DMS53 treated with DMSO at 0.1 percent for 48 hours (cell line): ENCODE measurements at regions not wholly inside any gene's neighbourhood (a gene's known extent, or its start where the extent isn't known, plus 50 kb on each side); places are given as distances from the start of the nearest gene placed in this dataset.
A peak's percentile ranks its signal among the peaks of the same experiment; 100 is the strongest.
"Not testable (repeated sequence)": the region's sequence is repeated elsewhere in the genome, so short reads cannot be mapped to it uniquely, and the experiment has no call there.

Experiments
- DNase-seq: peaks from one replicate; lab custom pipeline; 2025; ENCODE audit not compliant: unreplicated experiment; lab: John Stamatoyannopoulos, UW

DNA sequence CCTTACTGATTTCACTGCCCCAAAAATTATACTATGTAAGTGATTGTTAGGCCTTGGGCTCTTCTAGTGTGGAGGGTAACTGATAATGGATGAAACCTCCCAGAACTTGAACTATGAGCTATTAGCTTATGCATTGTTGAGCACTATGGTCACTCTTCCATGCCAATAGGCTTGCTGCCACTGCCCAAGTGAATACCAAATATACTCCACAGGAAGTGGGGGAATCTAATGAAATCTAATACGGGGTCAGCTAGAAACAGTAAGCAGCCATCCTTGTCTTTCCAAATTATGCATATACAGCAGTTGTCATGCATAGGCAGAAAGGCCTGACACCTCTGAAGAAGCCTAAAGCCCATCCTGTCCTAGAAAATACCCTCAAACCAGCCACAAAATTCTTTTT, 198.7 kb upstream of the PTBP2 start:
- no peak for DNase-seq

DNA sequence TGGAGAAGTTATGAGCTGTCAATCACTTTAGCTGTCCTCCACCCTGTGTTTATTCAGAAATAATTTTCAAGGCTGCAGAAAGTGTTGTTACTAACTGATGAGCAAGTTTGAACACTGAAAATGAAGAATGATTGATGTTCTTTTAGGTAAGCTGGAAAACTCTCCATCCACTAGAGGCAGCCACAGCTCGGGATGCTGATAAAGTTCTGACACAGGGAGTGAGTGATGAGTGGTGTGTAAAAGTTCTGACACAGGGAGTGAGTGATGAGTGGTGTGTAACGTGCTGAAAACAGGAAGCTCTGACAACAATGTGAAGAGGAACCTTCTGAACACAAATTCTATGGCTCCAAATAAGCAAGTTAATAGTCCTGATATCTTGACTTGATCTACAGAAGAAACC, 197.5 kb upstream of the PTBP2 start:
- no peak for DNase-seq

DNA sequence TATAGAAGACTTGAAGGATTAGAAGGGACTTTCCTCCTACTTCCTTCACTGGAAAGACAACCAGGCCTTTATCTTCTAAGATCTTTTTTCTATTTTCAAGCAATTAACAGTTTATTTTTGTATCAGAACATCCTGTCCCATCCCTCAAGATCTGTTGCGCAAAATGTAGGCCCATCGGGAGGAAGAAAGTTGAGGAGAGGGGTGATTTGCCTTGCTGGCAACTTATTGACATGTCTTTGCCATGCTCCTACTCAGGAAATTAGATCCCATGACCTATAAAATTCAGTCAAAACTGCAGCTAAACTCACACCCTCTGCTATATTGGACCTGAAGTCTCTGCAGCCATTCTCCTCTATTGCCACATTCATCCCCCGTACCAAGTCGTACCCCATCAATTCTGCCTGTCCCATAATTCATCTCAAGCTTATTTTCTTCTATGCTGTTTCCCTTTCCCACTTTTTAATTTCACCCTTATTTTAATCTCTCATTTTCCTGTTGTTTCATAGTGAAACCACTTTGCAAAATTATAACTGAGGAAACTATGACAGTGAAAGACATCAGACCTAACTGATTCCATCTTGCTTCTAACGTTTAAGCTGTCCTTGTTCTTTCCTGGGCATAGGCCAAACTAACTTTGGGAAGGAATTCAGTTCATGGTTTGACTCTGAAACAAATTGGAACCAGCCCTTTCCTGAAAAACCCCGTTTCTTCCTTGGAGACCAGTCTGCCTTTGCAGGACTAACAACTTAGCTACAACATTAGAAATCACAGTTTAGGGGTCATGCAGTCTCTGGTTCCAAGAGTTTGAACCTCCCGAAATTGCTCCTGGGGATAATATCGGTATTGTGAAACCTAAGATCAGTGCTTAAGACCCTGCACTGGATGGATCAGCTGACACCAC, 195.7 kb upstream of the PTBP2 start:
- DNase-seq, result no peak

DNA sequence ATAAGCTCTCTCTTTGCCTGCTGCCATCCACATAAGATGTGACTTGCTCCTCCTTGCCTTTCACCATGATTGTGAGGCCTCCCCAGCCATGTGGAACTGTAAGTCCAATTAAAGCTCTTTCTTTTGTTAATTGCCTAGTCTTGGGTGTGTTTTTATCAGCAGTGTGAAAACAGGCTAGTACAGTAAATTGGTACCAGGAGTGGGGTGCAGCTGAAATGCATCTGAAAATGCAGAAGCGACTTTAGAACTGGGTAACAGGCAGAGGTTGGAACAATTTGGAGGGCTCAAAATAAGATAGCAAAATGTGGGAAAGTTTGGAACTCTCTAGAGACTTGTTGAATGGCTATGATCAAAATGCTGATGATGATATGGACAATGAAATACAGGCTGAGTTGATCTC, 192.9 kb upstream of the PTBP2 start:
- not testable (repeated sequence) for DNase-seq

DNA sequence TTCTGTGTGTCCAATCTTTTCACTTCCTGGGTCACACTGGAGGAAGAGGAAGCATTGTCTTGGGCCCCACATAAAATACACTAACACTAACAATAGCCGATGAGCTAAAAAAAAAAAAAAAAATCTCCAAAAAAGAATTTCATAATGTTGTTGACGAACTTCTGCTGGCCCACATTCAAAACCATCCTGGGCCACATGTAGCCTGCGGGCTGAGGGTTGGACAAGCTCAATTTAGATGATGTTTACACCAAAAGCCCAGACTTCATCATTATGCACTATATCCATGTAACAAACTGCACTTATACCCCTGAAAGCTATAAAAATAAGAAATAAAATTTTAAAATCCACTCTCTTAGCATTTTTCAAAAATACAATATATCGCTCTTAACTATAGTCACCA, 187.8 kb upstream of the PTBP2 start:
- DNase-seq, result no peak

DNA sequence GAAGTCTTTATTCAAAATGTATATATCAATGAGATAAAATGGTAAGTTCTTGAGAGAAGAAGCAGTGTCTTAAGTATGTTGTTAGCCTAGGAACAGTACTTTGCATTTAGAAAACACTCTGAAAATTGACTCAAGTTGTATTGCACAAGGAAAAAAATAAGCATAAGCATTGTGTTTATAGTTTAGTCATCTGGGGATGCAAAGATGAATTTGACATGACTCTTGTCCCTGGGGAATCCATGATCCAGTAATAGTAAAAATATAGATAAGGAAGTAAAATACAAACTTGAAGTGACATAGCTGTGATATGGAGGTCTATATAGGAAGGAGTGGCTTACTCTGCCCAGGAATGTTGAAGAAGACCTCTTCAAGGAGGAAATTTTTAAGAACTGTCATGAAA, 185.0 kb upstream of the PTBP2 start:
- no peak for DNase-seq

DNA sequence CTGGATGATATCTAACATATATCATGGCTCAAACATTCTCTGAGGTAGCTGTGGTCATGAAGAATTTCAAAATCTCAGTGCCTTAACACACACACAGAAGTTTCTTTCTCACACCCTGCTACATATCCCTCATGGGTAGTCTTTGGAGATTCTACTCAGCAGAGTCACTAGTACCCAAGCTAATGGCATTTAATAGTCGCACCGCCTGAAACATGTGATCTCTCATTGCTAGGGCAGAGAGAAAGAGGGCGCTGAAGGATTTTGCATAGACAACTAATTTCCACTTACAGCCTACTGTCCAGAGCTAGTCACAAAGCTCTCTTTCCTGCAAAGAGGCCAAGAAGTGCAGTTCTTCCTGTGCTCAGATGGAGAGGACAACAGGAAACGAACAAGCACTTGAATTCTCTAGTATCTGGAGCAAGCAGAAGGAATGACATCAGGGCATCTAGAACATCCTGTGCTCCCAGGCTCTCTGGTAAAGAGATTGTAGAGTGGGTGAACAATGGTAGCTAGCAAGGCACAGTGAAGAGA, 183.4 kb upstream of the PTBP2 start:
- peak; percentile 99 for DNase-seq

DNA sequence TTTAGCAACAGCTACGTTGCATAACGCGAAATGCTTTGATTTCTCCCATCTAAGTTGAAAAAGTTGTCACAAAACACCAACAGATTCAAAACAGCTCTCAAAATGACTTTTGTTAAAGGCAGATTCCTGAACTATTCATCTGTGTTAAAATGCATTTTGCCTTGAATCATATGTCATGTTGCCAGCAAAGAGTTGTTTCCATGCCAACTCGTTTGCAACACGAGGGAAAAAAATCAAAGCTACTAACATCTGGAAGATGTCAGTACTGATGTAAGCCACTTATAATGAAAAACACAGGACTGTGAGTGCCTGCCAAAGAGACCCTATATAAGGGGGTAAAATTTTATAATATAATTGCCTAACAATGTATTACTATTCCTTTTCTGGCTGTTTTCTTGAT, 182.7 kb upstream of the PTBP2 start:
- DNase-seq, result no peak

DNA sequence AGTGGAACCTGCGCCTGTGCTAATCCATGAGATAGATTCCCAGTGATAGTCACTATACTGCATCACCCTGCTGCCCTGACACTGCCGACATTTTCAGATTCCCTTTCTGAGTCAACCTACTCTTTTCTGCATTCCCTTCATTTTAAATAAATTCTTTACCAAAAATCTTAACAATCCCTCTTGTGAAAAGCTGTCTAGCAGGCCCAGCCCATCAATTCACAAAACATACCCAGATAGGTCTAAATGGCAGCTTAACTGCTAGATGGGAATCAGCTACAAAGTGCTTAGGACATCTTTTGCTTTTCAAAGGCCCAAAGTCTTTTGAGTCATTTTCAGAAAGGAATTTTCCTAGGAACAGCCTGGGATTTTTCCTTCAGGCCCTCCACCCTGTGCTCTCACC, 180.1 kb upstream of the PTBP2 start:
- no peak for DNase-seq

DNA sequence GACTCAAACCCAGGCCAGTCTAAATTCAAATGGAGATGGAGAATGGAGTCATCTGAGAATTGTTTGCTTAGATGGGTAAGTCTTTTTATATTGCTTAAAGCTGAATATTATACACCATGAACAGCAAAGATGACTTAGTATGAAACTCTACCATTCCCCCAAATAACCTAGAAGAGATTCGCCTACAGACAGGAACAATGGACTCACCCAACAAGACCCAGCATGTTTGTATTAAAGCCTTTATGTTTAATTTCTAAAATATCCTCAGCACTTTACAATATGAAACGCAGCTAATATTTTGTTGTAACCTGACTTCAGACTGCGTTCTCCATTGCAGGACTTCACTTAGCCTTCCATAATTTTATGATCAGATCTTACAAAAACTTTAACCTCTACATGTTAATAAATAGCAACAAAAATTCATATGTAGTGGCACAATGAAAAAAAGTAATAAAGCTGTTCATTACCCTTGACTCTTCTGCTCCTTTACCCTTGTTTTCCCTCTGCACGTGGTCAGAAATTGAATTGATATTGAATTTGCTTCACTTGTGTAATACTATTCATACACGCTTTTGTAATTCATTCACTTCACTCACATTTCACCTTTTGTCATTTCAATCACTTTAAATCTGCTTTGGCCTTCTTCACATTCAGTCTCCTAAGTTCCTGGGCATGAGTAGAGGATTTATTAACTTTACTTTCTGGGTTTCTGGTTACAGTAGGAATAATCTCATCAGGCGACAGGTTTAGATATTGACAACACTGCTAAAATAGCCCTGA, 177.3 kb upstream of the PTBP2 start:
- no peak for DNase-seq

DNA sequence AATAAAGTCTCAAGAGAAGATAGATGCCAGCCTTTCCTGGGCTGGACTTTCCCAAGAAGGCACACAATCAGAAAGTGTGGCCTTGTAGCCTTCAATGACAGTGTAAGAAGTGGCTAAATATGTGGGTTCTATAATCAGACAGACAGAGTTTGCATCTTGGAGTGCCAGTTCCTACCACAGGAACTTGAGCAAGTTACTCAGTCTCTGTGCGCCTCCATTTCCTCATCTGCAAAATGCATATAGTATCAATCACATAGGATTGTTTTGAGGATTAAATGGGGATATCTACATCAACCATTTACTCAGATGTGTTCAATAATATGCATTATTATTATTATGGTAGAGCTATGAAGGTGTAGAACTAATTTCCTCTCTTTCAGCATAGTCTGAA, 176.8 kb upstream of the PTBP2 start:
- DNase-seq, result no peak

DNA sequence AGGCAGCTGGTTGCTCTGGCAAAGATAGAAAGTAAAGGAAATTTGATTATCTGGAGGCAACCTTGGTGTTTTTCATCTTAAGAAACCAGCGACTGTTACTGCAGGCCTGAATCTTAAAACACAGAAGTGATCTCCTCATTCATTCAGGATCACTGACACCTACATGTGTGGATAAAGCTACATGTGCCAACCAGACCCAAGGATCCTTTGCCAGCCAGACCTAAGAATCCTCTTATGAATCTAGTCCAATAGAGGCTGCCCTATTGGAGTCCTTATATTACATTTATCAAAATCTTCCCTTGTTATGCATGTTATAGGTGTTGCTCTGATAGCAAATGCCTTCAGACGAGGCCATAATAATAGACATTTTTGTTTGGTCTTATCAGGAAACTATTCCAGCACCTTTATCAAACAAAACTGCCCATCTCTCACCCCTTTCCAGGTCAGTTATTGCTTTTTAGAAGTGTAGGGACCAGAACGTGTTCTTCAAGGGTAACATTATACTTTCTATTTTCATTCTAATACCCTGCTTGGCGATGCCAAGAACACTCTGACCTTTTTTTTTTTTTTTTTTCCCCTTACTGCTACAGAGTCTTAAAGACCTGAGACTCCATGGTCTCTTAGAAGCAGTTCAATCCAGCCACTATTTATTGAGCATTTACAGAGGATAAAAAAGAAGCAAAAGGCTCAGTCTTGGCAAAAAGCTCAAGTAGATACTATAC, 175.5 kb upstream of the PTBP2 start:
- no peak for DNase-seq

DNA sequence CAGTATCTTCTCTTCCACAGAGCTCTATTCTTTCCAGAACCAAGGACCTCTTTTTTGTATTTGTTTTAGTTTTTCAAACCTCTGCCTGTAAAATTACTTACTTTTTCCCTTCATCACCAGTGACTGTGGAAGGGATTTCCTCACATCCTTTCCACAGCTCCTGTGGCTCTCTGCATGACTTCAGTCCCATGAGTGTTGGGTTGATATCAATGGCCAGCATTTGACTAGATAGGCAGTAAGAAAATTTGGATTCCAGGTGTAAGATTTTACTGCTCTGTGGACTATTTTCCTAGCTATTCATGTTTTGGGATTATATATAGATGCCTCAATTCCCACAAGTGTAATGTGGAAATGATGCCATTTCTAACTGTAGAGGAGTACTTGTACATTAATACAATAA, 171.5 kb upstream of the PTBP2 start:
- no peak for DNase-seq

DNA sequence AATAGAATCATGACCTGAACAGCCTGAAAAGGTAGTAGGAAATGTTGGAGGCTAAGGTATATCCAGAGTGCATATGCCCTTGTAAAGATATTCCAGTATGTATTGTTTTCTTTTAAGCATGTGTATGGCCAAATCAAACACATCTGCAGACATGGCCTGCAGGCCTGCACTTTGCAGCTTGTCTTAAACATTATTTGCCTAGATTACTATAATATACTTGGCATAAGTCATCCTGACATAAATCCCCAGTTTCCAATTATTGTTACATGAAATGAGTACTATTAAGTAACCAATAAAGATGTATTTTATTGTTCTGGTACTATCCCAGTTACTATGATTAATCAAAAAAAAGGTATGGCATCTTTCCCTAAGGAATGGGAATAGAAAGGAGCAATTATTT, 169.1 kb upstream of the PTBP2 start:
- DNase-seq, result no peak

DNA sequence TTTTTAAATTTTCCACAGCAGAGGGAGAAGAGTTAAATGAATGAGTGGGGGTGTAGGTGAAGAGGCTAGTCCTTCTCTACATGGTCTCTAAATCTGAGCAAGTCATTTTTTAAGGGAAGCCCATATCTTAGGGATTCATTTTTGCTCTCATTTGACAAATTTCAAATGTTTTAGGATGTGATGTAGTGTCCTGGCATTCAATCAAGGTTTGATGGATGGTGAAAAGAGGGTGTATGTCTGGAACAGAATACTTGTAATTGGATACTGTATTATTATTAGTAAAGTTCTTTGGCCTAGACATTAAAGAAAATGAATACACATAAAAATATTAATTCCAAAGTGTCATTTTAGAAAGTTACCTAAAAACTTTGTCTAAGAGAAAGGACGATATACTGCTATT, 167.8 kb upstream of the PTBP2 start:
- no peak for DNase-seq

DNA sequence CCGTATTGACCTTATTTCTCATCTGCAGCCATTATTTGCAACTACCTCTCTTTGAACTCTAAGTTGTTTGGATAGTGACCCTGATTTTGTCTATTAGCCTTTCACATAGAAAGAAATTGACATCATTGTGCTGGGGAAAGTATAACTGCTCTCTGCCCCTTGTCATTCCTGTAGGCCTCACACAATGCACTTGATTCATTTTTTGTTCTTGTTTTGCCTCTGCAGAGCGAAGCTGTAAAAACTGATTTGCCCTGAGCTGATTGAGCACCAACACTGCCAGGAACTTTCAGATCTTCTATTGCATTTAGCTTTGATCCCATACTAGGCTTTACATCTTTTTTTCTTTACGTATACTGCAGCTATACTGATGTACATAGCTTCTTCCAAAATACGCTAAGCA, 167.2 kb upstream of the PTBP2 start:
- no peak for DNase-seq

DNA sequence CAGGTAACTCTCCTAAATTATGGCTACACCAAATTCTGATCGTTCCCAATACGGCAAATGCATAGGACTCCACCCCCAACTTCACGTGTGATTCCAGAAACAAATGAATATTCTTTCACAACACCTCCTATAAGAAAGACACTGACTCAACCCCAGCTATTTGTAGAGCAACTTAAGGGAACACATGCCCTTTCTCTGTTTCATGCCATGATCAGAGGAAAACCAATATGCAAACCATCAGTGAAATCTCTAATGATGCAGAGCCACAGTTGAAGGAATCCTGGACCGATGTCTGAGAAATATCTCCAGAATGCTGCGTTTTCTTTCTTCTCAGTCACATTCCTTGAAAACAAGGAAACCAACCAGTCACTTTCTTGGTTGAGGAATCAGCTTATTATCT, 164.2 kb upstream of the PTBP2 start:
- DNase-seq, result no peak

DNA sequence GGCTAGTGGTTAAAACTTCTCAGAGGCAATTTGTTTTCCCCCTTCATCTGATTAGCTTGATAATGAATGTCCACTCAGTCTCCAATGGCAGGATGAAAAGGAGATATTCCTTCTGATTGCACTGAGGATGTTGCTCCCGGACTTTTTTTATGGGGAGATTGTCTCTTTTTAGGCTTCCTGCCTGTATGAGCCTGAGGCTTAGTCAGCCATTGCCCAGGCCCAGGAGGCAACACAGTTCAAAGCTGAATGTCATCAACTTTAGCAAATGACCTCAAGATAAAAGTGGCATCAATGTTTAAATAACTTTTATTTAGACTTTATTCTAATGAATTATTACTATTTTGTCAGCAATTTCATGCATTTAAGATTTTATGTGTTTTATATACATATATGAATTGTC, 162.9 kb upstream of the PTBP2 start:
- DNase-seq, result no peak

DNA sequence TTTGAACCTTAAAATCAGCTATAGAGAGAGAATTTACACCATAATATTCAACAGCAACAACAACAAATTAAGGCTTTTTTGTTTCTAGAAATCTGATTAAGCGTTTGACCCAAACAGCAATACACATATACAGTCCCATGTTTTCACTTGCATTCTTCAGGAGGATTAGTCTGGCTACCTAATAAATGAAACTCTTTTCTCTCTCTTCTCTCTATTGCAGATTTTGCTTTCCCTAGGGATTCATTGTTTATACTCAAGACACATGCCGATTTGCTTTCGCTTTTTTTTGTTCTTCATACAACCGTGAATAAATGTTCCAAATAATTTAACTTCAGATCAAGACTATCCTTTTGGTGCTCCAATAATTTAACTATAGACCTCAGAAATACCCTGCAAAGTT, 162.4 kb upstream of the PTBP2 start:
- no peak for DNase-seq

DNA sequence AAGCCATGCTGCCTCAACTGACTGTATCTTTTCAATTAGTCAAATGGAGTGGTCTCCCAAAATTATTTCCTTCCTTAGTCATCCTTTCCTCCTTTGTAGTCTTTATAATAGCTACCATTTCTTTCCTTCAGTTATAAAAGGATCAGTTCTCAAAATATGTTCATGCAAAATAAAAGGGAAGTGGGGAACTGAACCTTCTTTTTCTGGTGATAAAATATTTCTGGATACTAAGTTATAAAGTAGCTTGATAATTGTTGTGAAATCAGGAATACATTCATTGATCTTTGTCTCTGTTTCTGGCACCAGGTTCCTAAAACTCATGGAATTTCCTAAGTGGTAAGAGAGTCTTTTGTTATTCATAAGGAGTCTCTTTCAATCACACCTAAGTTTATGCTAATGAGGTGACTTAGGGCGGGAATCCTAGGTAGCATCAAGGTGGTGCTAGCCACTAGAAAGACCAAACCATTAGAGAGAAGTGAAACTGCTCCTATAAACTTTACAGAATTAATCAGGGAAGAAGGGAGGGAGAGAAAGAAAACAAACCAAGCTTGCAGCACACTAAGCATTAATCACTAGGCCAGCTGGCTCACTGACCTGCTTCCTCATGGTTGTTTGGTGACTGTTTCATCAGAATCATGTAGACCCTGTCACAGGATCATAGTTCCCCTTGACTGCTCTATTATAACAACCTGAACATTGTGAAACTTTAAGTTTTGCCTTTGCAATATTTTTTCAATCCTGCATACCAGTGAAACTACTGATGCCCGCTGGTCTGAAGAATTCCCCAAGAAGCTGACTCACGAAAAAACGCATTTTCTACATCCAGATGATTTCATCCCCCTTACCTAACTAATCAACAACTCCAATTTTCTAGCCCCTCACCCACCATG, 161.6 kb upstream of the PTBP2 start:
- DNase-seq, result no peak

DNA sequence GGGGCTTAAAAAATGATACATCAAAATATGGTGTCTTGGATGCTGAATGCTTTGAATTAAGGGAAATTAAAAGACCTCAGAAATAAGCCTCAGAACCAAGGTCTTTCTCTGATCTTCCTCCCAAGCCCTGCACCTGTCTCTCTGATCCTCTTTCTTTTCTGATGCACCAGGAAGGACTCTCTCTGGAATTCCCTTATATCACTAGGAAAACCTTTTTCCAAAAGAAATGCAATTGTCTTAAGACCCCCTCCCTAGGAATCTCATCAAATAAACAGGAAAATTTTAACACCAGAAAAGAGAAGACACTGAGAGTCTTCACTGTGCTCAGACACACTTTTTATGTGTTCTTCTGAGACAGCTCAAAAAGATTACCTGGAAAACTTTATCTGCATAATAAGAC, 159.5 kb upstream of the PTBP2 start:
- no peak for DNase-seq
